Fibroblast of the aortic adventitia (primary cell): ENCODE measurements at regions not wholly inside any gene's neighbourhood (a gene's known extent, or its start where the extent isn't known, plus 50 kb on each side); places are given as distances from the start of the nearest gene placed in this dataset.

Source experiments
- DNase-seq: peaks from one replicate; pipeline ENCODE4 v3.0.0-alpha.2; 2010; ENCODE audit warnings: low read depth
- H3K4me3 ChIP-seq: 2 replicates; pipeline ENCODE4 v1.5.1; 2011; ENCODE audit warnings: low read depth, mild to moderate bottlenecking, control low read depth, low read length, moderate library complexity
- TF ChIP-seq, protein P1 (sequence below): IDR thresholded peaks from 2 replicates; pipeline ENCODE4 v1.5.1; 2011; ENCODE audit warnings: mild to moderate bottlenecking, low read length, control low read depth, inconsistent platforms; ENCODE audit not compliant: insufficient read depth

DNA sequence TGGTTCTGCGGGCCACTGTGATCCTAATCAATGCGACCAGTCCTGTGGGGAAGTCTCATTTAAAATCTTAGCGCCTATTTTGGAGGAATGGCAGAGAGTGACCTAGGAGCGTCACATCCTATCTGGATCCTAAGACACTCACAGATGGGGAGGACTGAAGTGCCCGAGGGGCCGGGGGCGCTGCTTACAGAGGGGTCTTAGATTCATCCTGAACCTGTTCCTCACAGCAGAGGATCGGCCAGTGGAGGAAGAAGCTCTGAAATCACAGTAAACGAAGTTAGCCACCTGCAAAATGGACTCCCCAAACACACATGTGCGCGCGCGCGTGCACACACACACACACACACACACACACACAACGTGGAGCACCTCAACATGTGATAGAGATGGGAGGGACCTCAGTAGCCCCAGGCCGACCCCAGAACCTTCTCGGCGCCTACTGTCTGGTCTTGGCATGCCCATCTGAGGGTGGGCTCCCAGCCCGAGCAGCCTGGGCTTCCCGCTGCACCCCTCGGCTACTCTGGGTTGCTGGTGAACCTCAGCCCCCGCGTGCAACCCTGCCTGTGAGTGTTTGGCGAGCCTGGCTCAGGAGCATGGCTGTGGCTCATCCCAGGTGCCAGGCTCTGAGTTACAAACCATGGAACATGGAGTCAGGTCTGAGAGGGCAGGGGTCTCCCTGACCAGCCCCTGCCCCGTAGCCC, 613.3 kb downstream of the TBC1D22A start:
- DNase-seq, result no peak
- H3K4me3 ChIP-seq, result no peak overlapping the region
- TF ChIP-seq, protein P1, sequence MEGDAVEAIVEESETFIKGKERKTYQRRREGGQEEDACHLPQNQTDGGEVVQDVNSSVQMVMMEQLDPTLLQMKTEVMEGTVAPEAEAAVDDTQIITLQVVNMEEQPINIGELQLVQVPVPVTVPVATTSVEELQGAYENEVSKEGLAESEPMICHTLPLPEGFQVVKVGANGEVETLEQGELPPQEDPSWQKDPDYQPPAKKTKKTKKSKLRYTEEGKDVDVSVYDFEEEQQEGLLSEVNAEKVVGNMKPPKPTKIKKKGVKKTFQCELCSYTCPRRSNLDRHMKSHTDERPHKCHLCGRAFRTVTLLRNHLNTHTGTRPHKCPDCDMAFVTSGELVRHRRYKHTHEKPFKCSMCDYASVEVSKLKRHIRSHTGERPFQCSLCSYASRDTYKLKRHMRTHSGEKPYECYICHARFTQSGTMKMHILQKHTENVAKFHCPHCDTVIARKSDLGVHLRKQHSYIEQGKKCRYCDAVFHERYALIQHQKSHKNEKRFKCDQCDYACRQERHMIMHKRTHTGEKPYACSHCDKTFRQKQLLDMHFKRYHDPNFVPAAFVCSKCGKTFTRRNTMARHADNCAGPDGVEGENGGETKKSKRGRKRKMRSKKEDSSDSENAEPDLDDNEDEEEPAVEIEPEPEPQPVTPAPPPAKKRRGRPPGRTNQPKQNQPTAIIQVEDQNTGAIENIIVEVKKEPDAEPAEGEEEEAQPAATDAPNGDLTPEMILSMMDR, result no peak

DNA sequence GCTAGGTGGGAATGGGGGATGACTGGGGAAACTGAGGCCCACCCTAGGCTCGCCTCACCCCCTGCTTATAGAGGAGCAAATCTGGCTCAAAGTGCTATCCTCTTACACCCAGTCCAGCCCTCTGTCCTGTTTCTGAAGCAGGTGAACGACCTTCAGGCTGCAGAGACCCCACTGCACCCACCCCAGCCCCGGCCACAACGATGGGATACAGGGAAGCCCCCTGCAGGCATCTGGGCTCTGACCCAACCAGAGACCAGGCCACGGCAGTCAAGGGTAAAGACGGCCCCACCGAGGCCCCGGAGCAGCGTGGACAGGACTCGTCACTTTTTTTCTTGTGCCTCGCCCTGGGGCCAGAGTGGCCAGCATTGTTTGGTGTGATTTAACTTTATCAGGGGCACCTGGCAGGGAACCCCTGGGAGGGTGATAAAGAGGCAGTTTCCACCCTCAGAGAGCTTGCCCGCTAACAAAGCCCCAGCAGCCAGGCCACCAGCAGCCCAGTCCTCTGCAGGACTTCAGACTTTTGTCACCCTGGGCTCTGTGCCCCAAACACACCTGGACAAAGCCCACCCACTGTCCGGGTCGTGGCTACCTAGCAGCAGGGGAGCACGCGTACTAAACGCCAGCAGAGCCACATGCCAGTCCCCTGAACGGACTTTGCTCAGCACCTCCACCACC, 612.6 kb downstream of the TBC1D22A start:
- TF ChIP-seq, protein P1, result no peak
- no peak overlapping the region for H3K4me3 ChIP-seq
- no peak for DNase-seq

DNA sequence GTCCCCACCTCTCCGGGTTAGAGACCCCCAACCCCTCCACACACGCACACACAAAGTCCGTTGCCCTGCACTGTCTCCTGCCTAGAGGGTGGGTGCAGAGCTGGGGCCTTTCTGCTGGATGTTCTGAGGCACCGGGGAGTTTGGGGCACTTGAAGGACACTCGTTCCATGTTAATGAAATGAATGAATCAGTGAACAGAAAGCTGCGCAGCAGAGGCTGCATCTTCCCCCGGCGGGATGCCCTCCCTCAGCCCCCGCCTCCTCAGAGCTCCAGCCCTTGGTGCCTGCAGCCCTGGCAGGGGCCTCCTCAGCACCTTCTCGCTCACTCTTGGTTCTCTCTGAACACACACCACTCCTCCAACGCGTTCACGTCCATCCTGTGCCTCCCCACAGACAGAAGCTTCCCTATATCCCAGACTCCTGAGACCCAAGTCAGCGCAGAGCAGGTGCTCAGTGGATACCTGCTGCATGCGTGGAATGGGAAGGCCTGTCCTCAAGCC, 611.9 kb downstream of the TBC1D22A start:
- no peak overlapping the region for H3K4me3 ChIP-seq
- DNase-seq, result no peak
- TF ChIP-seq, protein P1, result no peak

DNA sequence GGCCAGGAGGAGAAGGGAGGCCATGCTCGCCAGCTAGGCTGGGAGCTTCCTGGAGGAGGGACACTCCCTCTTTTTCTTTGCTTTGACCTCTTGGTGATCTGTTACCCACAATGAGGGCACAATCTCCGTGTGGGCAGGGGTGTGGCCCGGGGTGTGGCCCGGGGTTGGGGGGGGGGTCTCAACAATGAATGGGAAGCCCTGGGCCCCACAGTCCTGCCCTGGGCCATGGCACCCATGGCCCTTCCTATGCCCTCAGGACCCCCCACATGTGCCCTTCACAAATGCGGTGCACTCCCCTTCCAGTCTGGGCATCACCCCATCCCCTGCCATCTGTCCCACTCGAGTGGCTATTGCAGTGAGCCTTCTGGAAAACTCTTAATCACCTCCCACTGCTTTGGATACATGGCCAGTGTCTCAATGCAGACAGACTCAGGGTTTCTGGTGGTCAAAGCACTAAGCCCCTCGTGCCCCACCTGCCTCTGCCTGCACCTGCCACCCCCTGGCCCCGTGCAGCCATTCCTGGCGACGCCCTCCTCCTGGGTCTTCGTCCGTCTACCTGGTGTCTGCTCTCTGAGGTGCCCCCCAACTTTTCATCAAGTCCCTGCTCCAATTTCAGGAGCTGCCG, 611.3 kb downstream of the TBC1D22A start:
- DNase-seq, result no peak
- H3K4me3 ChIP-seq, result no peak overlapping the region
- TF ChIP-seq, protein P1, result no peak

DNA sequence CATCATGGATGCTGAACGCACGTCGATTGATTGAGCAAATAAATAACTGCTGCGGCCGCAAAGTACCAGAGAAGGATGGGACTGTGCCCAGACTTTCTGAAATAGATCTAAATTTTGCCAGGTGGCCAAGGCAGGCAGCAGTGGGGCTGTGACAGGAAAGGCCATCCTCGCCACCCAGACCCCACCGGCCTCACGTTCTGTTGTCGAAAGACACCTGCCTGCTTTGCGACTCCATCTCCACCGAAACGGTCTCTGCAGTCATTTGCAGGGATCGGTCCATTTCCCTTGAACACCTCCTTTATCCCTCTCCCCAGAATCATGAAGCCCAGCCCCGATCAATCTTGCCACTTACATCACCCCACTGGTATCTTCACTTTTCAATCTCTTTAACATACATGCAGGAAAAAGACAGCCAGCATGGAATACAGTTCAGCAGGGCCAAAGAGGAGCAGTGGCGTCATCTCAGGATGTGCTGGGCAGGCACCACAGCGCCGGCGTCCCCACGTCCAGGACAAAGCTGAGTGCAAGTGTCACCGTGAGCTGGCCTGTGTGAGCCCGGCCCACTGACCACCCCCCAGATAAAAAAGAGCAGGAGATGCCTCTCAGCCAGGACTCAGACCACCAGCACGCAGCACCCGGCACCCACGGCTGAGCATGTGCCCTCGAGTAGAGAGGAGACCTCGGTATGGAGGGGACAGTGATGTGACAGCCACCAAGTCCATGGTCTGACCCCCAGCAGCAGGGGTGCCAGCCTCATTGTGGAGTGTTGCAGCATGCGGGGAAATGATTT, 610.3 kb downstream of the TBC1D22A start:
- TF ChIP-seq, protein P1, result no peak
- no peak for DNase-seq
- H3K4me3 ChIP-seq, result no peak overlapping the region

DNA sequence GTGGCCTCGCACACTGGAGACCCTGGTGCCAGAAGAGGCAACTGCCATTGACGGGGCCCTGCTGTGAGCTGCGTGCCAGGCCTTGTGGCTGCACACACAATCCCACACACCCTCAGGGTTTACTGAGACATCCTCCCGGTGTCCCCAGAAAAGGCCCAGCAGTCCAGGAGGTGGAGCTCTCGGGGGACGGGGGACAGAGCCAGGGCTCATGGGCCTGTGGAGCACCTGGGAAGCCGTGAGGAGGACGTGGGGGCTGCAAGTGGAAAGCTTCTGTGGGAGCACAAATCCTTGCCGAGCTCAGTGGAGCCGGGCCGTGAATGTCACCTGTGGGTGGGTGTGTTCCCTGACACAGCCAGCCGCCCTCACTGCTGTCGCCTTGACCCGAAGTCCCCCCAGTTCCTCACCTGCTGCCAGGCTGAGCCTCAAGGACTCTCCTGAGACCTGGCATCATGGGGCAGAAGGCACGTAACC, 609.7 kb downstream of the TBC1D22A start:
- no peak overlapping the region for H3K4me3 ChIP-seq
- TF ChIP-seq, protein P1, result no peak
- no peak for DNase-seq
